ENCODE measurements at regions not wholly inside any gene's neighbourhood (a gene's known extent, or its start where the extent isn't known, plus 50 kb on each side); places are given as distances from the start of the nearest gene placed in this dataset.

DNA sequence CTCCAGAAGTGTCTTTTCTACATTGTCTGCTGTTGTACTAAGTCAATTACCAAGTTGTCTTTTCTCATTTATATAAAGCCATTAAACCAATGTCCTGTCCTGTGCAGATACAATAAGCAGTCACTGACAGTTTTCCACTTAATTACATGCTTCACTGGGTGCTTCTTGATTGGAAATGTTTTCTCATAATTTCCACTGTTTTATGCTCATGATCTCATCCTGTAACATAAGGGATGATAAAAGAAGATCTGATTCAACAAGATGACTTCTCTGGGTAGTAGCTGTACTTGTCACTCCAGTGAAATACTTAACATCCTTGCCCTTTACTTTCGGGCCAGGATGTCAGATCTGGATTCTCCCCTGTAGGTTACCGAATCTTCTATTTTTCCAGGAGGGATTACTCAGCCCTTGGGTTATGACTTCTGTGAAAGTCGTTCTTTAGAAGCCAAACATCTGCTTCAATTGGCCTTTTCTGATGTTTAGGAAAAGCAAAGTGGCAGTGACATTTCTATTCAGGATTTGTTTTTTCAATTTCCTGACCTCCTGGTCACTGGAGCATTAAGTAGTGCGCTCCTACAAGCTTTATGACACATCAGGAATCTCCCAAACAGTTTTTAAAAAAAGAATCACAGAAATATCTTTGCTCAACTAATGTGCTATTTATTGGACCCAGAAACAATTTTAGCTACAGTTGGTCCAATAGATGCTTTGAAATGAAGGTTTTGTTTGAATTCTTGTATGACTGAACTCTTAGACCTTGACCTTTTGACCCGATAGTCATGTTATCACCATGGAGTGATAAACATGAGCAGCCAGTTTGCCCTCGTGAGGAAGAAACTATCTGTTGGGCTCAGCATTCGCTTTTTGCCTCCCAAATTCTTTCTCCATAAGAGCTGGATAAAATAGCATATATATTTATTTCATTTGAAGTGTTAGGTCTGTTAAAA, 234.5 kb upstream of the SSTR1 start:
- intact Hi-C loops (cut with micrococcal nuclease; ENCODE audit: unreplicated experiment) (no loop called here), in situ Hi-C loops (cut with HindIII; ENCODE audit: low pct_unique_long_range_greater_than_20kb, low sequenced_read_pairs) (no loop called here)
- POLR2A ChIA-PET, result no interaction called here
- TF ChIP-seq SIN3A (IDR thresholded peaks at IDR 0.05; ENCODE audit: borderline replicate concordance, insufficient read depth, low read depth, low read length) (no peak), TCF7L2 (IDR thresholded peaks at IDR 0.05; ENCODE audit: low read depth, low read length) (no peak)
- TF ChIP-seq, protein P1, sequence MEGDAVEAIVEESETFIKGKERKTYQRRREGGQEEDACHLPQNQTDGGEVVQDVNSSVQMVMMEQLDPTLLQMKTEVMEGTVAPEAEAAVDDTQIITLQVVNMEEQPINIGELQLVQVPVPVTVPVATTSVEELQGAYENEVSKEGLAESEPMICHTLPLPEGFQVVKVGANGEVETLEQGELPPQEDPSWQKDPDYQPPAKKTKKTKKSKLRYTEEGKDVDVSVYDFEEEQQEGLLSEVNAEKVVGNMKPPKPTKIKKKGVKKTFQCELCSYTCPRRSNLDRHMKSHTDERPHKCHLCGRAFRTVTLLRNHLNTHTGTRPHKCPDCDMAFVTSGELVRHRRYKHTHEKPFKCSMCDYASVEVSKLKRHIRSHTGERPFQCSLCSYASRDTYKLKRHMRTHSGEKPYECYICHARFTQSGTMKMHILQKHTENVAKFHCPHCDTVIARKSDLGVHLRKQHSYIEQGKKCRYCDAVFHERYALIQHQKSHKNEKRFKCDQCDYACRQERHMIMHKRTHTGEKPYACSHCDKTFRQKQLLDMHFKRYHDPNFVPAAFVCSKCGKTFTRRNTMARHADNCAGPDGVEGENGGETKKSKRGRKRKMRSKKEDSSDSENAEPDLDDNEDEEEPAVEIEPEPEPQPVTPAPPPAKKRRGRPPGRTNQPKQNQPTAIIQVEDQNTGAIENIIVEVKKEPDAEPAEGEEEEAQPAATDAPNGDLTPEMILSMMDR (IDR thresholded peaks at IDR 0.05), result no peak
- TF ChIP-seq, protein P2, sequence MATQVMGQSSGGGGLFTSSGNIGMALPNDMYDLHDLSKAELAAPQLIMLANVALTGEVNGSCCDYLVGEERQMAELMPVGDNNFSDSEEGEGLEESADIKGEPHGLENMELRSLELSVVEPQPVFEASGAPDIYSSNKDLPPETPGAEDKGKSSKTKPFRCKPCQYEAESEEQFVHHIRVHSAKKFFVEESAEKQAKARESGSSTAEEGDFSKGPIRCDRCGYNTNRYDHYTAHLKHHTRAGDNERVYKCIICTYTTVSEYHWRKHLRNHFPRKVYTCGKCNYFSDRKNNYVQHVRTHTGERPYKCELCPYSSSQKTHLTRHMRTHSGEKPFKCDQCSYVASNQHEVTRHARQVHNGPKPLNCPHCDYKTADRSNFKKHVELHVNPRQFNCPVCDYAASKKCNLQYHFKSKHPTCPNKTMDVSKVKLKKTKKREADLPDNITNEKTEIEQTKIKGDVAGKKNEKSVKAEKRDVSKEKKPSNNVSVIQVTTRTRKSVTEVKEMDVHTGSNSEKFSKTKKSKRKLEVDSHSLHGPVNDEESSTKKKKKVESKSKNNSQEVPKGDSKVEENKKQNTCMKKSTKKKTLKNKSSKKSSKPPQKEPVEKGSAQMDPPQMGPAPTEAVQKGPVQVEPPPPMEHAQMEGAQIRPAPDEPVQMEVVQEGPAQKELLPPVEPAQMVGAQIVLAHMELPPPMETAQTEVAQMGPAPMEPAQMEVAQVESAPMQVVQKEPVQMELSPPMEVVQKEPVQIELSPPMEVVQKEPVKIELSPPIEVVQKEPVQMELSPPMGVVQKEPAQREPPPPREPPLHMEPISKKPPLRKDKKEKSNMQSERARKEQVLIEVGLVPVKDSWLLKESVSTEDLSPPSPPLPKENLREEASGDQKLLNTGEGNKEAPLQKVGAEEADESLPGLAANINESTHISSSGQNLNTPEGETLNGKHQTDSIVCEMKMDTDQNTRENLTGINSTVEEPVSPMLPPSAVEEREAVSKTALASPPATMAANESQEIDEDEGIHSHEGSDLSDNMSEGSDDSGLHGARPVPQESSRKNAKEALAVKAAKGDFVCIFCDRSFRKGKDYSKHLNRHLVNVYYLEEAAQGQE (IDR thresholded peaks at IDR 0.05; ENCODE audit: insufficient read depth in 1 of 2, low read depth in 2 of 2, low read length in 1 of 2), result no peak
- ATAC-seq (no peak), DNase-seq (ENCODE audit: low read depth, low spot score) (no peak)
- no peaks in the 10 kb centered on the region for H3K27me3 ChIP-seq (ENCODE audit: control insufficient read depth, insufficient read depth, low read length)
- CTCF ChIA-PET, result no interaction called here
- no peaks in the 10 kb centered on the region for H3K4me1 ChIP-seq (ENCODE audit: control insufficient read depth, insufficient read depth, low read length)
- no peaks in the 10 kb centered on the region for H3K9me3 ChIP-seq (ENCODE audit: control insufficient read depth, insufficient read depth, low read depth, low read length)
- no peak overlapping the region for H3K27ac ChIP-seq (ENCODE audit: low read length)
- BruUV-seq (replicated peaks), result no TSS peak
- H3K36me3 ChIP-seq (ENCODE audit: control insufficient read depth, insufficient read depth, low read length), result no peaks in the 10 kb centered on the region
- H3K4me3 ChIP-seq (ENCODE audit: low read depth in 2 of 2, low read length in 2 of 2), result no peak overlapping the region

DNA sequence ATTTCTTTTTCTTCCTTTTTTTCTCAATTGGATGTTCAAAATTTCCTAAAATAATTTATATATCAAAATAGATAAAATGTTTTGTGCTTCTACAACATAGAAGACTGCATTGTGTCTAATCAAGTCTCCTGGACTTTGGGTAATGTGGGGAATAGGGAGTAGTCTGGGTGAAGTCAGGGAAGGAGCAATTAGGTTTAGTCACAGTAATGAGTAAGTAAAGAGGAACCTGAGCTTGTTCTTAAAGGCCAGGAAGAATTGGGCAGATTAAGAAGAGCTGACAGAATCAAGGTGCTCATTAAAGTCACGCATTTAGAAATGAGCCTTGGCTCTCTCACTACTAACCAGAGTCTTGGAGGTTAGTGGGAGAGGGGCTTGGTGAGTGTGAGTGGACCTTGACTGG, 233.3 kb upstream of the SSTR1 start:
- Histone ChIP-seq H3K27ac (ENCODE audit: low read length) (no peak overlapping the region), H3K9me3 (ENCODE audit: control insufficient read depth, insufficient read depth, low read depth, low read length) (no peaks in the 10 kb centered on the region), H3K27me3 (ENCODE audit: control insufficient read depth, insufficient read depth, low read length) (no peaks in the 10 kb centered on the region), H3K4me3 (ENCODE audit: low read depth in 2 of 2, low read length in 2 of 2) (no peak overlapping the region), H3K4me1 (ENCODE audit: control insufficient read depth, insufficient read depth, low read length) (no peaks in the 10 kb centered on the region), H3K36me3 (ENCODE audit: control insufficient read depth, insufficient read depth, low read length) (no peaks in the 10 kb centered on the region)
- DNase-seq (ENCODE audit: low read depth, low spot score), result no peak
- no TSS peak for BruUV-seq (replicated peaks)
- intact Hi-C loops (cut with micrococcal nuclease; ENCODE audit: unreplicated experiment) (no loop called here), in situ Hi-C loops (cut with HindIII; ENCODE audit: low pct_unique_long_range_greater_than_20kb, low sequenced_read_pairs) (no loop called here)
- ATAC-seq, result no peak
- TF ChIP-seq, protein P1 (IDR thresholded peaks at IDR 0.05), result no peak
- TF ChIP-seq POLR2AphosphoS5 (IDR thresholded peaks at IDR 0.05; ENCODE audit: low read depth, low read length) (no peak), TCF7L2 (IDR thresholded peaks at IDR 0.05; ENCODE audit: low read depth, low read length) (no peak), SIN3A (IDR thresholded peaks at IDR 0.05; ENCODE audit: borderline replicate concordance, insufficient read depth, low read depth, low read length) (no peak)
- TF ChIP-seq, protein P2 (IDR thresholded peaks at IDR 0.05; ENCODE audit: insufficient read depth in 1 of 2, low read depth in 2 of 2, low read length in 1 of 2), result no peak
- ChIA-PET POLR2A (no interaction called here), CTCF (no interaction called here)
